Kasumi-1 (cell line): ENCODE measurements at regions not wholly inside any gene's neighbourhood (a gene's known extent, or its start where the extent isn't known, plus 50 kb on each side); places are given as distances from the start of the nearest gene placed in this dataset.
"Not testable (repeated sequence)": the region's sequence is repeated elsewhere in the genome, so short reads cannot be mapped to it uniquely, and the experiment has no call there.

Experiments
- DNase-seq, 2 experiments: peaks; one replicate each; lab custom pipeline; 2025; lab: John Stamatoyannopoulos, UW

DNA sequence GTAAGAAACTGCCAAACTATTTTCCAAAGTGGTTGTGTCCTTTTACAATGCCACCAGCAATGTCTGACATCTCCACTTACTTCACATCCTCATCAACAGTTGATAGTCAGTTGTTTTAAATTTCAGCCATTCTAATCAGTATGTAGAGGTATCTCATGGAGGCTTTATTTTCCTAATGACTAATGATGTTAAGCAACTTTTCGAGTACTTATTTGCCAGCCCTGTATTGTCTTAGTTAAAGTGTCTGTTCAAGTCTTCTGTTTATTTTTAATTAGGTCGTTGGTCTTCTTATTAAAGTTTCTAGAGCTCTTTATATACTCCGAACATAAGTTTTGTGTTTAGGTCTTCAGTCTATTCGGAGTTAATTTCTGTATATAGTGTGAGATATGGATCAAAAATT lies 54.9 kb upstream of the NBPF12 start:
- DNase-seq: not testable (repeated sequence)

DNA sequence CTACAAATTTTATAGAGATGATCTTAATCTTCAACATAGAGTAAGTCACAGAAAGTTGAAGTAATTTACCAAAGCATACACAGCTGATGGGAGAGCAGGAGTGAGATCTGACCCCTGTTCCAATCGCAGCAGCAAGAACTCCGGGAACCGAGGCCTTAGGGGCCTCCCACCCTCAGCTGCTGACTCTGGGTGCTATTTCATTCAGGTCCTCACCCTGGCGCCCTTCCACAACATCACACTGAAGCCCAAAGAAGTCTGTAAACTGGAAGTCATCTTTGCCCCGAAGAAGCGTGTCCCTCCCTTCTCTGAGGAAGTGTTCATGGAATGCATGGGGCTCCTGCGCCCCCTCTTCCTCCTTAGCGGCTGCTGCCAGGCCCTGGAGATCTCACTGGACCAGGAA lies 57.0 kb upstream of the NBPF12 start:
- DNase-seq: not testable (repeated sequence)

DNA sequence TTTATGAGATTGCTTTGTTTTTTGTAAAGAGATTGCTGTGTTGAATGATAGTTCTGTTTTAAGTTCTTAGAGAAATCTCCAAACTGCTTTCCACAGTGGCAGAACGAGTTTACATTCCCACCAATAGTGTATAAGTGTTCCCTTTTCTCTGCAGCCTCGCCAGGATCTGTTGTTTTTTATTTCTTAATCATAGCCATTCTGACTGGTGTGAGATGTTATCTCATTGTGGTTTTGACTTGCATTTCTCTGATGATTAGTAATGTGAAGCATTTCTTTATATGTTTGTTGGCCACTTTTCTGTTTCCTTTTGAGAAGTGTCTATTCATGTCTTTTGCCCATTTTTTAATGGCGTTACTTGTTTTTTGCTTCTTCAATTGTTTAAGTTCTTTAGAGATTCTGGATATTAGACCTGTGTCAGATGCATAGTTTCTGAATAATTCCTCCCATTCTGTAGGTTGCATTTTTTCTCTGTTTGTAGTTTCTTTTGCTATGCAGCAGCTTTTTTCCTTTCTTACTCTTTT lies 74.3 kb upstream of the NBPF12 start:
- DNase-seq: not testable (repeated sequence)

DNA sequence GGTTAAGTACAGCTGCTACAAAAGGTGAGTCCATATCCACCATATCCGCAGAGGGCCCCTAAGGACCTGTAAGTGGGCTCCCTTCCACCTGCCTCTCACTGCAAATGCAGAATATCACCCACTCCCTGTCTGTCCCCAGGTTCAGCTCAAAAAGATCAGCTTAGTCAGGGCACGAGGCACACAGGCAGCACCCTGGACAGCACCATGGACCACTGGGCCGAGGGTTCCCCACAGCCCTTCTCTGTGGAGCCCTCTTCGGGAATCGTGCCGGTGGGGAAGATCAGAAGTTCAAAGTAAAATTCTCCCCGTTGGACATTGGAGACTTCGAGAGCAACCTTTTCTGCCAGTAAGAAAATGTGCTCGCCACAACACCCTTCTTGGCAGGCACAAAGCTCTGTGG lies 85.0 kb upstream of the NBPF12 start:
- DNase-seq: not testable (repeated sequence)

DNA sequence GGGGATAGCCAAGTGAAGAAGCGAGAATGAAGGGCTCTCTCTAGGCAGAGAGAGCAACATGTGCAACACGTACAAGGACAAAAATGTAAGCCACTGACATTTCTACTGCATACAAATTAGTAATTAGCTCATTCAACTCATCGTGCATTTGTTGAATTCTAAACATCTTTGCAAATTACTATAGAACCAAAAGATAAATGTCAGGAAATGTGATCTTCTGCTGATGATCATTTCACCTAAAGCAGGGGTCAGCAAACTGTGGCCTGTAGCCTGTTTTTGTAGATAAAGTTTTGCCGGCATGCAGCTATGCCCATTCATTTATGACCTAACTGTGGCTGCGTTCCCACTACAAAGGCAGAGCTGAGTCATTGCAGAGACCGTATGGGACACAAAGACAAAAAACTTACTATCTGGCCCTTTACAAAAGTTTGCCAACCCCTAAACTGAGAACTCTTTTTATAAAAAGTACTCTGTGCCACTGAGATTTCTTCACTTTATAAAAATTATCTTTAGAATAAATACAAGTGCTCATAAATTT lies 87.7 kb upstream of the NBPF12 start:
- not testable (repeated sequence) for DNase-seq

DNA sequence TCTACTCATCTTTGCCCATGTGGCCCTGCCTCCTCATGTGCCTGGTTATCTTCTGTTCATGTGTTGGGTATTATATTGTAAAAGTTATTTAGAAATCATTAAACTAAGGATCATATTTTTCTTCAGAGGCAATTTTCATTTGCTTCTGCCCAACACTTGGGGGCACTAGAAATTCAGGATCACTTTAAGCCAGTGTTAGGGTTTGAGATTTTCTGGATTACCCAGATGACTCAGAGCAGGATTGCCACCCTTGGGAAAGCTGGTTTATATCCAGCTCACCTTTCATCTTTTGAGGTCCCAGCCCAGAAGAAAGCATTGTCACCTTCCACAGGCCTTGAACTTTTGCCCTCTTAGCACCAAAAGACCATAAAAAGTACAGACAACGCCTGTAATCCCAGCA lies 99.4 kb upstream of the NBPF12 start:
- not testable (repeated sequence) for DNase-seq

DNA sequence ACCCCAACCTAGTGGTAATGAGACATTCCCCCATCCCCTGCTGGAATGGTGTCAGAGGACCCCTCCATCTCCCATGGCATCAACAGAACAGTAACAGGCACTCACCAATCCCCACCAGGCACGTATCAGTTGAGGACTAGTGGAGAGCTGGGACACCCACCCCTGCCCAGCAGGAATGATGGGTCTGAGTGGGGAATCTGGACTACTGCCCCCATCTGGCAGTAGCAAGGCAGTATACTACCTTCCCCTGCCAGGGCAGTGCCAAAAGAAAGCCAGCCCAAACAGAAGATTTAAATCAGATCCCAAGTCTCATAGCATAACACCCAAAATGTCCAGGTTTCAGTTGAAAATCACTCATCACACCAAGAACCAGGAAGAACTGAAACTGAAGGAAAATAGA lies 111.2 kb upstream of the NBPF12 start:
- DNase-seq: not testable (repeated sequence)

DNA sequence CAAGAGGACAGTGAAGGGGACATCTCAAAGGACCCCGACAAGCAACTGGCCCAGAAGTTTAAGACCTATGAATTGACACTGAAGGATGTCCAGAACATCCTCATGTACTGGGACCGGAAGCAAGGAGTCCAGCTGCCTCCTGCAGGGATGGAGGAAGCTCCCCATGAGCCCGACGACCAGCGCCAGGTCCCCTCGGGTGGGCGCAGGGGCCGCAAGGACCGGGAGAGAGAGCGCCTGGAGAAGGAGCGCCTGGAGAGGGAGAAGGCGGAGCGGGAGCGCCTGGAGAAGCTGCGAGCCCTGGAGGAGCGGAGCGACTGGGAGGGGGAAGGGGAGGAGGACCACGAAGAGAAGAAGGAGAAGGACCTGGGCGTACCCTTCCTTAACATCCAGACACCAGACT lies 143.9 kb upstream of the NBPF12 start:
- not testable (repeated sequence) for DNase-seq

DNA sequence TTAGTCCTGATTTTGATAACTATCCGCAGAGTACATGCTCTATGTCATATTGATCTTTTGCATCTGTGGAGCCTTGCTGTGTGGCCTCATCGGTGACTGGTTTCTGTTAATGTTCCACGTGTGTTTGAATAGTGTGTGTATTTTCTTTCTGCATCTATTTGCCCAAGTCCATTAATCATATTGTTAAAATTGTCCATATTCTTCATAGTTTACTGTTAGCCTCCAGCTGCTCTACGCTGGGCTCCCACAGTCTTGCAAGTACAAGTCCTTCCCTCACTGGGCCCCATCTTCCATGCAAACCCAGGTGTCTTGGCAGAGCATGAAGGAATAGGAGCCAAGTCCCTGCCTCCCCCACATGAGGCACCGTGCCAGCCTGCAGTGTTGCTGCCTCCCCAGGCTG lies 145.4 kb upstream of the NBPF12 start:
- not testable (repeated sequence) for DNase-seq

DNA sequence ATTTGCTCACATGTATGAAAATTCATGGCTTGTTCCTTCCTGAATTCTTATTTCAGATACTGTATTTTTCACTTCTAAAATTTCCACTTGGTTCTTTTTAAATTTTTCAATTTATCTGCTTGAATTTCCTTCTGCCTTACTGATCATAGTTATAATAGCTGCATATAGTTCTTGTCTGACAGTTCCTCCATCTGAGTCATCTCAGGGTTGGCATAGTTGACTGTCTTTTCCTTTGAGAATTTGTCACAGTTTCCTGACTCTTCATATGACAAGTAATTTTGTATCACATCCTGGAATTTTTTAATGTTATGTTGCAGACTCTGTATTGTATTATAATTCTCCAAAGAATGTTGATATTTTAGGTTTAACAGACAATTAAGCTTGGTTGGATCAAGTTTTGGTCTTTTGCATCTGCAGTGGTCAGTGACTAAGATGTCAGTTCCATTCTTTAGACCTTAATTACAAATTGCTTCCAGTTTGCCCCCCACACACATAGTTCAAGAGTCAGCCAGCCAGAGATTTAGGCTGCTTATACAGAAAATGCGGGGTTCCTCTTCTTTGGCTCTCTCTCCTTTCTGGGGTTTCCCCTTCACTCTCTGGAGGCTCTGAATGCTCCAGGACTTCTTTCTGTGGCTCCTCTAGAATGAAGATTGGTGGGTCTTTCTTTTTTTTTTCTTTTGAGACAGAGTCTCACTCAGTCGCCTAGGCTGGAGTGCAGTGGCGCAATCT lies 153.7 kb upstream of the NBPF12 start:
- not testable (repeated sequence) for DNase-seq

DNA sequence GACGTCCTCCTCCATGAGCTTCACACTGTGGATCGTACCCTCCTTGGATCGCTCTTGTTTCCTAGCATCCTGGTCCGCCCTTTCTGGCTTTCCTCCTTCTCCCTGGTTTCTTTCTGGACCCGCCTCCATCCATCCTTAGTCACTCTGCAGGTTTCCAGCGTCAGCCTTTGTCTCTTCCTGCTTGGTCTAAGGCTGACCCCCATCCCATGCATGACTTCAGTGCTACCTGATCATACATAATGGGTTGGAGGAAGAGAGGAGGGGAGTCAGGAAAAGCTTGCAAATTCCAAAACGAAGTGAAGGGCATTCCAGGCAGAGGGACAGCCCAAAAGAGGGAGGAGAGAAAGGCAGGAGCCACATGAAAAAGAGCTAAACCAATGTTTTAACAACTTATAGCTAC lies 156.9 kb upstream of the NBPF12 start:
- DNase-seq: not testable (repeated sequence)

DNA sequence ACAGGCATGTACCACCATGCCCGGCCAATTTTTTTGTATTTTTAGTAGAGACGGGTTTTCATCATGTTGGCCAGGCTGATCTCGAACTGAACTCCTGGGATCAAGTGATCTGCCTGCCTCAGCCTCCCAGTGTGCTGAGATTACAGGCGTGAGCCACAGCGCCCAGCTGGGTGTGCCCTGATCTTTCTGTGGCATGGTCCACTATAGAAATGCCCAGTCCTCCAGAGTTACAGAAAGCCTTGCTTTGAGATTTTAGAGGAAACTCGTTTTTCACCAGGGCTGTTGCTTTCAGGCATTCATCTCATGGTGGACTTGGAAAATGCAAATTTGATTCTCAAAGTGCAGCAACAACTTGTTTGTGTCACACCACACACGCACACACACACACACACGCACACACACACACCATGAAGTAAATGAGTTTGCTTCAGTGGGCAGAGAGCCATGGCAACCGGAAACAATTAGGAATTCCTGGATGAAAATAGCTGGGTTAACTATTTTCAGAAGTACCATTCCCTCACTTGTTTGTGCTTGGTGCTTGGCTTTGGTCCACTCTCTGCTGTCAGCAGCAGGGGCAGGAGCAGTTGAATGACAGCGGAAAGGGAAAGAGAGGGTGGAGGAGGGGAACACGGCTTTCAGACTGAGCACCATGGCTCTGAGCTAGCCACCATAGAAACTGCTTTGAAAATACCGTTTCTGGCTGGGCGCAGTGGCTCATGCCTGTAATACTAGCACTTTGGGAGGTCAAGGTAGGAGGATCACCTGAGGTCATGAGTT lies 160.1 kb upstream of the NBPF12 start:
- DNase-seq: not testable (repeated sequence)

DNA sequence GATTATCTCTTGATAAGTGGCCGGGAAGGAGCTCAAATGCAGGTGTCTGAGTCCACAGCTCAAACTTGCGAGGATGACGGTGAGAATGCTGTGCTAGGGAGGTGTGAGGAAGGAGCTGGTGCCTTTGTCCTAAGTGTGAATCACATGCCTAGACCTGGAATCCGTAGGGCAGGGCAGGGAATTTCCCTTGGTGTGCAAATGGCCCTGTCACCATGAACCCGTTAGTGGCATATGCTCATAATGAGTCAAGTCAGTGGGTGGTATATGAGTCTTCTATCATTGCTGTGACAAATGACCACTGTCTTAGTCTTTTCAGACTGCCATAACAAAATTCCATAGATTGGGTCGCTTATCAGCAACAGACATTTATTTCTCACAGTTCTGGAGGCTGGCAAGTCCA lies 163.1 kb upstream of the NBPF12 start:
- not testable (repeated sequence) for DNase-seq

DNA sequence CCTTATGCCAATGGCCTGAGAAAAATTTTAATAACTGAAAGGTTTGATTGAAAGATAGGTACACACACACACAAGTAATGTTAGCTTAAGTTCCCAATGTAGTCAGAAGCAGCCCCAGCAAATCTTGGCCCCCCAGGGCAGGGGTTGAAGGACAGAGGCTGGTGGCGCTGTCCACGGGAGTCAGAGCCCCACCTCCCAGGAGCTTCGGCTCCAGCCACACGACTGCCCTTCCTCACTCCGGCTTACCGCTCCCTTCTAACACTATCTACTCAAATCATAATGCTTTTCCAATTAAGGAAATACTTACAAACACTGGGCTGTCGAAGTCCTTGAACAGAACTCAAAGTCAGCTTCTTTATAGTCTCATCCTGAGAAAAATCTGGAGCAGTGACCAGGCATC lies 163.9 kb upstream of the NBPF12 start:
- not testable (repeated sequence) for DNase-seq

DNA sequence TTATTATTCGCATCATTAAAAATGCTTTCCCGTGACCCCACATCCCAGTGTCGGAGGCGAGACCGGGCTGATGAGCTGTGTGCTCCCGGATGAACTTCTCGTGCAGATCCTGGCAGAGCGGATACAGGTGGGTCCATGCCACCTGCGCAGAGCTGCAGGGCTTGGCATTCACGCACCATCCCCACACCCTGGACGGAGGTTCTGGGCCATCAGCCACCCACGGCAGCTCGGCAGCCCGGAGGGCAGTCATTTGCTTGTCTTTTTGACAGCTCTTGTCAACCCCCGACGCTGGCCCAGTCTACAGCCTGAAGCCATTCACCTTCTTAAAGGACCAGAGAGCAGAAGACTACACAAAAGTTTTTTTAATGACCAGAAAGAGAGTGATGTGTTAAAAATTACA lies 166.7 kb upstream of the NBPF12 start:
- DNase-seq: not testable (repeated sequence)

DNA sequence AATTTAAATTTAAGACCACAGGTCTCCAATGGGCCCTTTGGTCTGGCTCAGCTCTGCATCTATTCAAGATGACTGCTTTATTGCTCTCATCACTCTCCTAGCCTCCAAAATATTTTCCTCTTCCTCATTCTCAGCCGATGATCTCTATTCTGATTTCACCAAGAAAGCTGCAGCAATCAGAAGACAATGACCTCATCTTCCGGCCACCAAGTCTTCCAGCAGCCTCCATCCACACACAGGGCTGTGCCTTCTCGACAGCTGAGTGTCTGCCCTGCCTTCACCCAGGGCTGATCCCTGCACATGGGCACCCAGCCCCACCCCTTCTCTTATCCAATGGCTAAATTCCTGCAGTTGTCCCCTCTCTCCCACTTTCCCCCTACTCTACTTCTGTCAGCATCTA lies 167.1 kb upstream of the NBPF12 start:
- DNase-seq: not testable (repeated sequence)

DNA sequence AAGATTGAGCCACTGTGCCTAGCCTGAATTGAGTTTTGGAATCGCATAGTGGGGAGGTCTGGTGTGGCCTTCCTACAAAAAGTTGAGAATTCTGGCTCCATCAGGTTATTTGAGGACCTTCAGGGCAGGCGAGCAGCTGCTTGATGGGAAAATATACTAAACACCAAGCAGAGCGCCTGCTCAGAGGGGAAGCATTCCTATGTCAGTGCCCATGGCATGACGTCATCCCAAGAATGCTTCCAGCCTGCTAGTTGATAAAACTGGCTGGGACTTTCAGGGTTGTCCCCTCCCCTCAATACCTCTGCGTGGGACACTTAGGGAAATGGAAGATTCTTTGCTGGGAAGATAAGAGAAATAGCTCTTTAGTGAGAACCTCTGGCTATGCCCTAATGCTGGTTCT lies 174.9 kb upstream of the NBPF12 start:
- not testable (repeated sequence) for DNase-seq

DNA sequence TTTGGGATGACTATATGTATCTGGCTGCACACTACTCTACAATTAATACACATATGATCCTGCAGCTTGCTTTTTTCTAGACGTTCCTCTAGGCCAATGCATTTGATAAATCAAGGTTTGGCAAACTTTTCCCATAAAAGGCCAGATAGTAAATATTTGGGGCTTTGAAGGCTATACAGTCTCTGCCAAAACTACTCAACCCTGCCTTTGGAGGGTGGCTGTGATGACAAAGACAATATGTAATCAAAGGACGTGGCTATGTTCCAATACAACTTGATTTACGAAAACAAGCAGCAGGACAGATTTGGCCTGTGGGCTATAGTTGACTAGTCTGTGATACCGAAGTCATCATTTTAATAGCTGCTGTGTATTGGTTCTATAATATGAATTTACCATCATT lies 181.3 kb upstream of the NBPF12 start:
- DNase-seq: not testable (repeated sequence)

DNA sequence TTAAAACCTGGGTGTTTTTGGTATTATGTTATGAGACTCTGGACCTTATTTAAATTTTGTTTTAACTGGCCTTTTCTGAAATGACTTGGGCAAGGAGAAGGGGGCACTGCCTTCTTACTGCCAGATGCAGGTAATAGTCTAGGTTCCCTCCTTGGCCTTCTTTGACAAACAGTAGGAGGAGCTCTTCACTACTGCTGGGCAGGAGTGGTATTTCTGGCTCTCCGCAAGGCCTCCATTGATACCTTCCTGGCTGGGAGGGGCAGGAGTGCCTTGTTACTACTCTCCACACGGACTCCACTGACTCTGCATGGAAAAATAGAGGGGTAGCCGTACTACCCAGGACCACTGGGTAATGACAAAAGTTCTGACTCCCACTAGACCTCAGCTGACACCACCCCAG lies 189.4 kb upstream of the NBPF12 start:
- DNase-seq: not testable (repeated sequence)

DNA sequence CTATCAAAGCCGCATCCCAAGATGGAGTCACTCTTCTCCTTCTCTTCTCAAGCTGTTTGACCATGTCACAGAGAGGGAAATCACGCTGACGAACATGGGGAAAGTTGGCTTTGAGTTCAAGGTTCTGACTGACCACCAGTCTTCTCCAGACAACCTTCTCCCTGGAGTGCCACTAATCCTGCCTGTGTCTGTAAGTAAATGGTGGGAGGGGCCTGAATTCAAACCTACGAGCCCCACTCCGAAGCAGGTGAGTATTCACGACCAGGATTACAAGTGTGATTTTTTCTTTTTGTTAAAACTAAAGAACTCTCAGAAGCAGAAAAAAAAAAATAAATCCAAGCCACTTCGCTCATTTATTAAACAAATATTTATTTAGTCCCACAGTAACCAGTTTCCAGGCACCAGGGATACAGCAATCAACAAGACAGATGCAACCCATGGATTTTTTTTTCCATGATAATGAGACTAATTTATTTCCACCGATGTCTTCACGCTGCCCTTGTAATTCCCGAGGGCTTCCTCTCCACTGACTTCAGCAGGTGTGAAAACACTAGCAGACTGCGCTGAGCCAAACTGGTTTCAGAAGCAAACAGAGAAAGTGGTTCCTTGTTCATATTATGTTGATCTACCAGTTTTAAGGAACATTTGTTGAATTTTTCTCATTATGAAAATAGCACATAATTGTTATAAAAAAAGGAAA lies 206.0 kb upstream of the NBPF12 start:
- not testable (repeated sequence) for DNase-seq

DNA sequence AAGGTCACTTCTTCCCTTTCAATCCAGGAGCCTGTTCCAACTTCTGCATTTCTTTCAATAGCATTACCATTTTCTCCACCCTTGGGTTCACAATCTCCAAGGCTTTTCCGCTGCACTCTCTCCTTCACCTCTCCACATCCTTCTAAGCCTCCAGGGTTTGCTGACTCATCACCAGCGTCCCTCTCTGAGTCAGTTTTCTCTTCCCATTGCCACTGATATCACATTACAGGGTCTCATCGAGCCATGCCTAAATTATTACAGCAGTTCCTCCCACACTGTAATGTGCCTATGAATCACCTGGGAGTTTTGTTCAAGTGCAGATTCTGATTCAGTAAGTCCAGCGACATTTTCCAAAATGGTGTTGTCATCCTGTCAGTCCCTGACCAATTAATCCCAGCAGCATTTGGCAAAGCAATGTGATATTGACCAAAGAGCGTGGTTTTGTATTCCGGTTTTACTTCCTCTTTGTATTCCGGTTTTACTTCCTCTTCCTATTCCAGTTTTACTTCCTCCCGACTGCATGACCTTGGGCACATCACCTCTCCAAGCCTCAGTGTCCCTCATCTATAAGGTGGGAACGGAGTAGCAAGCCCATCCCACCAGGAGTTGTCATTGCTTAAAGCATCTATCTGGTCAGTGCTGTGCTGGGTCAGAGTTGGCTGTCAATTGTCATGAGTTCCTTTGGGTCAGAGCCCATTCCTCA lies 208.3 kb upstream of the NBPF12 start:
- not testable (repeated sequence) for DNase-seq

DNA sequence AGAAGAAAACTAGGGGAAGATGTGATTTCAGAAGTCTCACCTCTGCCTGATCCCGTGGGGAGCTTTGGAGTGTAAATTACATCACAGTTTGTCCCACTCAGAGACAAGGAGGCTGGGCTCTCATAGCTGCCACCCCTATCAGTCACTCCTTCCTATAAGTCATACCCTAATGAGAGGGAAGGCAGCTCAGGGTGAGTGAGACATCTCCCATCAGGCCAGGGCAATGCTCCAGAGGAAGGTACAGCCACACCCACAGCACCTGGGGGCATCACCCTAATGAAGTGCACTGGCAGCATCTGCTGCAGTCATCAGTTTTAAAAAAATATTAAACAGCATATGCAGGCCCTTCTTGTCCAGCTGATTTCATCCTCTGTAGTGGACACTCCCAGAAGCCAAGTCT lies 223.1 kb upstream of the NBPF12 start:
- not testable (repeated sequence) for DNase-seq
